ENCODE measurements at regions not wholly inside any gene's neighbourhood (a gene's known extent, or its start where the extent isn't known, plus 50 kb on each side); places are given as distances from the start of the nearest gene placed in this dataset.

GRCh38 chr12:113587720-113588119 lies 116.0 kb upstream of the LHX5 start:
- Histone ChIP-seq H3K9me3 (no peaks in the 10 kb centered on the region), H3K4me3 (no peak overlapping the region), H3K4me1 (no peaks in the 10 kb centered on the region), H3K27ac (no peak overlapping the region), H3K4me2 (no peak overlapping the region)
- ChIA-PET CTCF (interaction anchor here (1.4 kb wide), 1 partner anchor 12 kb away, joined by 3 read pairs; no protein-coding TSS in a partner anchor), POLR2A (no interaction called here)
- no peak for DNase-seq (ENCODE audit: low read depth in 1 of 2, low spot score in 1 of 2)
- no peak for FAIRE-seq
- 1% methylated on average over 5 of the region's 5 CpGs for WGBS (ENCODE audit: missing lambda C conversion rate)
- TF ChIP-seq HOXA7 (CRISPR knock-in tag; IDR thresholded peaks at IDR 0.05): no peak
- TF ChIP-seq ZNF302 (CRISPR knock-in tag; IDR thresholded peaks at IDR 0.05): no peak
- TF ChIP-seq NPAS2 (CRISPR knock-in tag; IDR thresholded peaks at IDR 0.05; ENCODE audit: borderline replicate concordance): no peak
- no peak for TF ChIP-seq USF2 (IDR thresholded peaks at IDR 0.05)
- TF ChIP-seq, protein P1, sequence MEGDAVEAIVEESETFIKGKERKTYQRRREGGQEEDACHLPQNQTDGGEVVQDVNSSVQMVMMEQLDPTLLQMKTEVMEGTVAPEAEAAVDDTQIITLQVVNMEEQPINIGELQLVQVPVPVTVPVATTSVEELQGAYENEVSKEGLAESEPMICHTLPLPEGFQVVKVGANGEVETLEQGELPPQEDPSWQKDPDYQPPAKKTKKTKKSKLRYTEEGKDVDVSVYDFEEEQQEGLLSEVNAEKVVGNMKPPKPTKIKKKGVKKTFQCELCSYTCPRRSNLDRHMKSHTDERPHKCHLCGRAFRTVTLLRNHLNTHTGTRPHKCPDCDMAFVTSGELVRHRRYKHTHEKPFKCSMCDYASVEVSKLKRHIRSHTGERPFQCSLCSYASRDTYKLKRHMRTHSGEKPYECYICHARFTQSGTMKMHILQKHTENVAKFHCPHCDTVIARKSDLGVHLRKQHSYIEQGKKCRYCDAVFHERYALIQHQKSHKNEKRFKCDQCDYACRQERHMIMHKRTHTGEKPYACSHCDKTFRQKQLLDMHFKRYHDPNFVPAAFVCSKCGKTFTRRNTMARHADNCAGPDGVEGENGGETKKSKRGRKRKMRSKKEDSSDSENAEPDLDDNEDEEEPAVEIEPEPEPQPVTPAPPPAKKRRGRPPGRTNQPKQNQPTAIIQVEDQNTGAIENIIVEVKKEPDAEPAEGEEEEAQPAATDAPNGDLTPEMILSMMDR (IDR thresholded peaks at IDR 0.05): no peak
- TF ChIP-seq, protein P2, sequence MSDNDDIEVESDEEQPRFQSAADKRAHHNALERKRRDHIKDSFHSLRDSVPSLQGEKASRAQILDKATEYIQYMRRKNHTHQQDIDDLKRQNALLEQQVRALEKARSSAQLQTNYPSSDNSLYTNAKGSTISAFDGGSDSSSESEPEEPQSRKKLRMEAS (IDR thresholded peaks at IDR 0.05): no peak
- no peak for TF ChIP-seq TFCP2L1 (CRISPR knock-in tag; IDR thresholded peaks at IDR 0.05)
- no peak for TF ChIP-seq BCL3 (IDR thresholded peaks at IDR 0.05)
- no peak for TF ChIP-seq ZFP36 (IDR thresholded peaks at IDR 0.05; ENCODE audit: borderline replicate concordance, partially characterized antibody)
- no peak for TF ChIP-seq TP53 (CRISPR knock-in tag; IDR thresholded peaks at IDR 0.05)
- no peak for TF ChIP-seq KDM1A (IDR thresholded peaks at IDR 0.05; ENCODE audit: low read depth)
- TF ChIP-seq JUNB (IDR thresholded peaks at IDR 0.05): no peak
- ATAC-seq: no peak

DNA sequence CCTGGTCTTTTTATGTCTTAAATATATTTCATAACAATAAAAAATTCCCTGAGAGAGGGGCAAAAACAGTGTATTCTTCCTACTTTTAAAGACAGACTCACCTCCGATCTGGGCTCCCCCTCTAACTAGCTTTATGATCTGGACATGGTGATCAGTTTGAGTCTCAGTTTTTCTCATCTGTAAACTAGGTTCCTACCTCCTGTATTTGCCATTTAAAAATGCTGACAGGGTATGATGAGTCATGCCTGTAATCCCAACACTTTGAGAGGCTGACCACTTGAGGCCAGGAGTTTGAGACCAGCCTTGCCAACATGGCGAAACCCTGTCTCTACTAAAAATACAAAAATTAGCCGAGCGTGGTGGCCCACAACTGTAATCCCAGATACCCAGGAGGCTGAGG lies 114.8 kb upstream of the LHX5 start:
- FAIRE-seq (no peak), DNase-seq (ENCODE audit: low read depth in 1 of 2, low spot score in 1 of 2) (no peak), ATAC-seq (no peak)
- Histone ChIP-seq H3K27ac (no peak overlapping the region), H3K4me1 (no peaks in the 10 kb centered on the region), H3K9me3 (peaks cover 9% of the 10 kb centered on the region; the same call in 1 of the 3 replicates), H3K4me2 (no peak overlapping the region), H3K4me3 (no peak overlapping the region)
- TF ChIP-seq FOSL2 (IDR thresholded peaks at IDR 0.05): no peak
- TF ChIP-seq FOSL2 (CRISPR knock-in tag; IDR thresholded peaks at IDR 0.05): peak; percentile 56; the same call in 1 of the 2 replicates
- no peak for TF ChIP-seq EHMT2 (IDR thresholded peaks at IDR 0.05; ENCODE audit: low read depth)
- peak; percentile 77 for TF ChIP-seq MAFK (IDR thresholded peaks at IDR 0.05; ENCODE audit: partially characterized antibody)
- WGBS (ENCODE audit: missing lambda C conversion rate): 25% methylated on average over 4 of the region's 4 CpGs
- CTCF ChIA-PET: no interaction called here
- POLR2A ChIA-PET: no interaction called here

DNA sequence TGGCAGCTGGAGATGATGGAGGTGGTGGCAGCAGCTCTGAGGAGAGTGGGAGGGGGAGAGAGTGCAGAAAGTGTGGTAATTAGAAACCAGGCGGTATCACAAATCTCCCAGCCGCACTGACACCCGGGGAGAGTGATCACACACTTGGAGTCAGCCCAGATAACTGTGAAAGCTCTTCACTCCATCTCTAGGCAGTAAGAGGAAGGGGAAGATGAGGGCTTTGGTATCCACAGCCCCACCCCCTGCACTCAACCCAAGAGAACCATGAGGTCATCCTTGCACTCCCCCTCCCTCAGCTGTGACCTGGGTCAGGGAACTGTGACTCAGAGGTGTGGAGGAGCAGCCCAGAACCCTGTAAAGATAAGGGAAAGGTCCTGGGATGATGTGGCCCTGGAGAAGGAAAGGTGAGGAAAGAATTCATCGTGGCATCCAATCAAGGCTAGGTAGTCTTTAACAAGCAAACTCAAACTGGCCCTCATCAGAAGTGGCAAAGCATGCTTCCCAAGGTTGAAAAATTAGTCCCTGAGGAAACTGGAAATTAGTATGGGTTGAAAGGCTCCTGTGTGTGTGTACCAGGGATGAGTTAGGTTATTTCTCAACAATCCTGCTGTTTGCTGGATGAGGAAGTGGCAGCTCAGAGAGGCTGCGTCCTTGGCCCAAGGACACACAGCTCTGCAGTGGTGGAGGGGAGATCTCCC lies 111.0 kb upstream of the LHX5 start:
- ChIA-PET CTCF (interaction anchor here (0.7 to 1.4 kb wide), 3 partner anchors 13 to 255 kb away, joined by 3 to 4 read pairs (median 3); no protein-coding TSS in a partner anchor), POLR2A (no interaction called here)
- TF ChIP-seq NR3C1 (IDR thresholded peaks at IDR 0.05) (no peak), POLR2A (IDR thresholded peaks at IDR 0.05; ENCODE audit: low read length) (no peak), USF2 (IDR thresholded peaks at IDR 0.05) (no peak), TP53 (CRISPR knock-in tag; IDR thresholded peaks at IDR 0.05) (no peak), ZC3H11A (IDR thresholded peaks at IDR 0.05) (no peak), KDM5A (IDR thresholded peaks at IDR 0.05) (no peak), HOXB13 (CRISPR knock-in tag; IDR thresholded peaks at IDR 0.05; ENCODE audit: low read depth) (no peak), SMC3 (IDR thresholded peaks at IDR 0.05) (no peak), JUN (IDR thresholded peaks at IDR 0.05) (no peak), NPAS2 (CRISPR knock-in tag; IDR thresholded peaks at IDR 0.05; ENCODE audit: borderline replicate concordance) (no peak), KDM1A (IDR thresholded peaks at IDR 0.05; ENCODE audit: low read depth) (no peak)
- TF ChIP-seq, protein P2 (IDR thresholded peaks at IDR 0.05): no peak
- TF ChIP-seq, protein P3, sequence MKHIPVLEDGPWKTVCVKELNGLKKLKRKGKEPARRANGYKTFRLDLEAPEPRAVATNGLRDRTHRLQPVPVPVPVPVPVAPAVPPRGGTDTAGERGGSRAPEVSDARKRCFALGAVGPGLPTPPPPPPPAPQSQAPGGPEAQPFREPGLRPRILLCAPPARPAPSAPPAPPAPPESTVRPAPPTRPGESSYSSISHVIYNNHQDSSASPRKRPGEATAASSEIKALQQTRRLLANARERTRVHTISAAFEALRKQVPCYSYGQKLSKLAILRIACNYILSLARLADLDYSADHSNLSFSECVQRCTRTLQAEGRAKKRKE (CRISPR knock-in tag; IDR thresholded peaks at IDR 0.05; ENCODE audit: low read depth): no peak
- TF ChIP-seq, protein P1 (IDR thresholded peaks at IDR 0.05): no peak
- no peaks in the 10 kb centered on the region for H3K4me1 ChIP-seq
- FAIRE-seq: no peak
- no peak for ATAC-seq
- H3K9me3 ChIP-seq: peaks cover 23% of the 10 kb centered on the region; the same call in 2 of the 3 replicates
- no peak overlapping the region for H3K27ac ChIP-seq
- H3K4me2 ChIP-seq: no peak overlapping the region
- DNase-seq (ENCODE audit: low read depth in 1 of 2, low spot score in 1 of 2): no peak
- no peak overlapping the region for H3K4me3 ChIP-seq
- 4% methylated on average over 5 of the region's 5 CpGs for WGBS (ENCODE audit: missing lambda C conversion rate)
